HEK293T (cell line): ENCODE measurements at regions not wholly inside any gene's neighbourhood (a gene's known extent, or its start where the extent isn't known, plus 50 kb on each side); places are given as distances from the start of the nearest gene placed in this dataset.

Source experiments
- CTCF ChIA-PET: fragments of 350-600 bp; formaldehyde crosslinking; extraction: SDS; loops from one replicate; lab custom pipeline; 2021; ENCODE audit warnings: antibody characterized with exemption, inconsistent platforms; lab: Yijun Ruan, JAX
- POLR2A ChIA-PET: fragments of 350-600 bp; formaldehyde crosslinking; extraction: SDS; loops from one replicate; lab custom pipeline; 2020; ENCODE audit warnings: antibody characterized with exemption, inconsistent platforms; lab: Yijun Ruan, JAX
- DNase-seq: peaks from one replicate; pipeline ENCODE4 v3.0.0; 2012; ENCODE audit warnings: mixed read lengths; ENCODE audit errors: extremely low spot score
- ARNT ChIP-seq: fragments of 450-650 bp; IDR thresholded peaks from 2 replicates; pipeline ENCODE4 v1.6.1; 2017; ENCODE audit warnings: mild to moderate bottlenecking
- BHLHE40 ChIP-seq: fragments of 450-650 bp; IDR thresholded peaks from 2 replicates; pipeline ENCODE4 v1.6.1; 2016; ENCODE audit warnings: mild to moderate bottlenecking, moderate library complexity, borderline replicate concordance
- CTBP1 ChIP-seq: fragments of 450-650 bp; IDR thresholded peaks from 2 replicates; pipeline ENCODE4 v1.6.1; 2016; ENCODE audit warnings: borderline replicate concordance
- ELF4 ChIP-seq: fragments of 450-650 bp; IDR thresholded peaks from 2 replicates; pipeline ENCODE4 v1.6.1; 2017; ENCODE audit warnings: antibody characterized with exemption
- FOXA1 ChIP-seq: fragments of 450-650 bp; IDR thresholded peaks from 2 replicates; pipeline ENCODE4 v1.6.1; 2016; ENCODE audit warnings: mild to moderate bottlenecking
- FOXK2 ChIP-seq: fragments of 450-650 bp; IDR thresholded peaks from 2 replicates; pipeline ENCODE4 v1.6.1; 2016; ENCODE audit warnings: mild to moderate bottlenecking
- FOXM1 ChIP-seq: fragments of 450-650 bp; IDR thresholded peaks from 2 replicates; pipeline ENCODE4 v1.6.1; 2017; ENCODE audit warnings: mild to moderate bottlenecking, borderline replicate concordance
- HDGF ChIP-seq: fragments of 450-650 bp; IDR thresholded peaks from 2 replicates; pipeline ENCODE4 v1.6.1; 2017; ENCODE audit warnings: antibody characterized with exemption, borderline replicate concordance
- L3MBTL2 ChIP-seq: fragments of 450-650 bp; conservative IDR thresholded peaks from 2 replicates; pipeline ENCODE4 v1.6.1; 2016; ENCODE audit warnings: mild to moderate bottlenecking
- LEF1 ChIP-seq: fragments of 450-650 bp; IDR thresholded peaks from 2 replicates; pipeline ENCODE4 v1.6.1; 2017; ENCODE audit warnings: mild to moderate bottlenecking, borderline replicate concordance
- NFRKB ChIP-seq: fragments of 450-650 bp; IDR thresholded peaks from 2 replicates; pipeline ENCODE4 v1.6.1; 2016; ENCODE audit warnings: mild to moderate bottlenecking, moderate library complexity
- SP1 ChIP-seq: fragments of 450-650 bp; IDR thresholded peaks from 2 replicates; pipeline ENCODE4 v1.6.1; 2017
- SUZ12 ChIP-seq: fragments of 450-650 bp; IDR thresholded peaks from 2 replicates; pipeline ENCODE4 v1.6.1; 2016; ENCODE audit warnings: mild to moderate bottlenecking
- TARDBP ChIP-seq: fragments of 450-650 bp; IDR thresholded peaks from 2 replicates; pipeline ENCODE4 v1.6.1; 2016
- ZNF384 ChIP-seq: fragments of 450-650 bp; IDR thresholded peaks from 2 replicates; pipeline ENCODE4 v1.6.1; 2016
- TF ChIP-seq, protein P1 (sequence below): fragments of 450-650 bp; IDR thresholded peaks from 2 replicates; pipeline ENCODE4 v1.6.1; 2016

- POLR2A ChIA-PET = no interaction called here
- CTCF ChIA-PET = no interaction called here
- DNase-seq = no peak
- TF ChIP-seq ARNT = no peak
- TF ChIP-seq L3MBTL2 = no peak
- TF ChIP-seq NFRKB = no peak
- TF ChIP-seq HDGF = no peak
- TF ChIP-seq FOXK2 = no peak
- no peak for TF ChIP-seq SP1
- no peak for TF ChIP-seq FOXA1
- no peak for TF ChIP-seq SUZ12
- TF ChIP-seq, protein P1, sequence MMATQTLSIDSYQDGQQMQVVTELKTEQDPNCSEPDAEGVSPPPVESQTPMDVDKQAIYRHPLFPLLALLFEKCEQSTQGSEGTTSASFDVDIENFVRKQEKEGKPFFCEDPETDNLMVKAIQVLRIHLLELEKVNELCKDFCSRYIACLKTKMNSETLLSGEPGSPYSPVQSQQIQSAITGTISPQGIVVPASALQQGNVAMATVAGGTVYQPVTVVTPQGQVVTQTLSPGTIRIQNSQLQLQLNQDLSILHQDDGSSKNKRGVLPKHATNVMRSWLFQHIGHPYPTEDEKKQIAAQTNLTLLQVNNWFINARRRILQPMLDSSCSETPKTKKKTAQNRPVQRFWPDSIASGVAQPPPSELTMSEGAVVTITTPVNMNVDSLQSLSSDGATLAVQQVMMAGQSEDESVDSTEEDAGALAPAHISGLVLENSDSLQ = no peak
- no peak for TF ChIP-seq ZNF384
- no peak for TF ChIP-seq ELF4
- no peak for TF ChIP-seq BHLHE40
These were observed 994.7 kb upstream of the MIR17HG start for GRCh38 chr13:90352763-90353162.

DNA sequence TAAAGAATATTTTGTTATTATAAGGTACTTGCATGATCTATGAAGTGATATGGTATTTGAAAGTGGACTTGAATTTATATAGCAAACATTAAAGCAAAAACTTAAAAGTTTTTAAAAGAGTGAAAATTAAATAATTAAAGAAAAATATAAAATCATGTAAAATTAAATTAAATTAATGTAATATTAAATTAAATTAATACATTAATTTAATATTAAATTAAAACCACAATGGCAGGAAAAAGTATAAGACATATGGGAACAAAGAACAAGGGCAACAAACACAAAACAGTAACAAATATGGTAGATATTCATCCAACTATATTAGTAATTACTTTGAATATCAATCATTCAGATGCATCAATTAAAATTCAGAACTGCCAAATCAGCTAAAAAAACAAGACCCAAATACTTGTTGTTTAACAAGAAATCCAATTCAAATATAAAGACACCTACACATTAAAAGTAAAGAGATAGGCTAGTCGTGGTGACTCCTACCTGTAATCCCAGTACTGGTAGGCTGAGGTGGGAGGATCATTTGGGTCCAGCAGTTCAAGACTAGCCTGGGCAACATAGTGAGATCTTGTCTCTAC is 992.2 kb upstream of the MIR17HG start:
- CTCF ChIA-PET = no interaction called here
- DNase-seq = no peak
- POLR2A ChIA-PET = no interaction called here
- TF ChIP-seq CTBP1 (no peak), BHLHE40 (no peak), L3MBTL2 (no peak)
- TF ChIP-seq, protein P1 = no peak

GRCh38 chr13:90360785-90361184 is 986.7 kb upstream of the MIR17HG start:
- CTCF ChIA-PET = no interaction called here
- TF ChIP-seq BHLHE40 (no peak), TARDBP (no peak), CTBP1 (no peak), LEF1 (no peak), NFRKB (no peak), ELF4 (no peak), ARNT (no peak), L3MBTL2 (no peak), SP1 (no peak), FOXA1 (no peak), FOXM1 (no peak), FOXK2 (no peak)
- TF ChIP-seq, protein P1 = no peak
- DNase-seq = no peak
- POLR2A ChIA-PET = no interaction called here

- TF ChIP-seq BHLHE40 (no peak), SP1 (no peak), ARNT (no peak), CTBP1 (no peak), FOXK2 (no peak), LEF1 (no peak), HDGF (no peak), NFRKB (no peak), ZNF384 (no peak), FOXM1 (no peak), TARDBP (no peak), SUZ12 (no peak), FOXA1 (no peak), L3MBTL2 (no peak), ELF4 (no peak)
- TF ChIP-seq, protein P1 = no peak
- ChIA-PET CTCF (no interaction called here), POLR2A (no interaction called here)
- no peak for DNase-seq
These were observed 984.8 kb upstream of the MIR17HG start for GRCh38 chr13:90362707-90363106.

DNA sequence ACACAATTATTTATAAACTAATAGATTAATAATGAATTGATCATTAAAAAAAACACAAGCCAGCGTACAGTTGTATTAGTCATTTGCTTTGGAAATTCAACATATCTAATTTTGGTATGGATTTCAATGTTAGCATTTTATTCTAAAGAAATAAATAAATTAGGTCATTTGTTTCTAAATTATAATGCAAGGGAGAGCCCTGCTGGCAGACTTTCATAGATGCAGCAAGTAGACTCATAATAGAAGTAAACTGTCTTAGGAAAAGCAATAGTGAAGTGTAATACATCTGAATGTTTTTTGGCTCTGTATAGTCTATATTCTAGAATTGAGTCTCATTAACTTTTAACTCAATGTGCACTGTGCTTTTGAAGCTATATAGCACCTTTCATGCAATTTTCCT is 982.4 kb upstream of the MIR17HG start:
- ChIA-PET POLR2A (no interaction called here), CTCF (no interaction called here)
- no peak for TF ChIP-seq L3MBTL2
- TF ChIP-seq FOXM1 = no peak
- no peak for TF ChIP-seq HDGF
- TF ChIP-seq ZNF384 = no peak
- DNase-seq = no peak

DNA sequence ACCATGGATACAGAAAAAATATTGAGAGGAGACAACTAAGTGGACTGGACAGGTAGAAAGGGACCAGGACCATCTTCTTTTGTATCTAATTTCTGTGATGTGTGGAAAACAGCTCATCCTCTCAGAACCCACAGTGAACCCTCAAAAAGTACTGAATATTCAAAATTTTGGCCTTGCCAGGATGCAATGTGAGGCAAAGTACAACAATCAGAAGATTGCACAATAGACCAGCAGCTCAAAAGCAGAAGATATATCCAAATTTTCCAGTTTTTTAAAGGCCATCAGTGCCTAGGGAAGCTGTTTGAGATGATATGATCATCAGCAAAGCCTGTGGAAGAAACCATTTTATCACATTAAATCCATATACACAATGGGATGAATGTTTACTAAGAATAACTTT is 973.3 kb upstream of the MIR17HG start:
- POLR2A ChIA-PET = no interaction called here
- CTCF ChIA-PET = no interaction called here
- TF ChIP-seq NFRKB = no peak
- no peak for TF ChIP-seq ELF4
- no peak for TF ChIP-seq CTBP1
- TF ChIP-seq, protein P1 = no peak
- no peak for TF ChIP-seq FOXM1
- no peak for TF ChIP-seq SUZ12
- TF ChIP-seq TARDBP = no peak
- no peak for TF ChIP-seq L3MBTL2
- no peak for TF ChIP-seq HDGF
- no peak for TF ChIP-seq FOXA1
- no peak for TF ChIP-seq ARNT
- no peak for TF ChIP-seq LEF1
- no peak for TF ChIP-seq ZNF384
- no peak for TF ChIP-seq BHLHE40
- TF ChIP-seq FOXK2 = no peak
- DNase-seq = no peak
